Lower lobe of right lung (tissue), 2 donors: ENCODE measurements at regions not wholly inside any gene's neighbourhood (a gene's known extent, or its start where the extent isn't known, plus 50 kb on each side); places are given as distances from the start of the nearest gene placed in this dataset.

Source experiments
- ATAC-seq, 2 donors: fragments of 200-7000 bp; cut with Tn5 transposase; one replicate each; pipeline ENCODE4 v1.9.1; 2020 to 2022; ENCODE audit warnings: mild to moderate bottlenecking in 2 of 2, moderate library complexity in 2 of 2
- DNase-seq: peaks from one replicate; pipeline ENCODE4 v3.0.0-alpha.2; 2020
- H3K27ac ChIP-seq: fragments of 200-600 bp; one replicate; pipeline ENCODE4 v1.8.0; 2022
- H3K27me3 ChIP-seq: fragments of 200-600 bp; one replicate; pipeline ENCODE4 v1.8.0; 2022; ENCODE audit warnings: low read depth
- H3K36me3 ChIP-seq: fragments of 200-600 bp; one replicate; pipeline ENCODE4 v1.8.0; 2022; ENCODE audit warnings: mild to moderate bottlenecking
- H3K4me1 ChIP-seq: fragments of 200-600 bp; one replicate; pipeline ENCODE4 v1.8.0; 2022
- H3K4me3 ChIP-seq: fragments of 200-600 bp; one replicate; pipeline ENCODE4 v1.8.0; 2022; ENCODE audit warnings: mild to moderate bottlenecking
- H3K9me3 ChIP-seq: fragments of 200-600 bp; one replicate; pipeline ENCODE4 v1.8.0; 2022
- CTCF ChIP-seq: fragments of 200-600 bp; IDR thresholded peaks from one replicate; pipeline ENCODE4 v1.8.0; 2022; ENCODE audit warnings: antibody characterized with exemption, mild to moderate bottlenecking
- intact Hi-C: fragments of 100-400 bp; cut with DNase I; formaldehyde crosslinking; loops from one replicate; pipeline ENCODE4 v1.11.0; 2022
- donor health status: DM: no; HTN: yes; CAD: no; lungs with severe emphysema.

- Histone ChIP-seq H3K4me1 (peaks cover 93% of the 10 kb centered on the region), H3K36me3 (no peaks in the 10 kb centered on the region), H3K9me3 (no peaks in the 10 kb centered on the region), H3K4me3 (no peak overlapping the region), H3K27me3 (no peaks in the 10 kb centered on the region), H3K27ac (no peak overlapping the region)
- no peak for DNase-seq
- no peak for ATAC-seq
- intact Hi-C loops = no loop called here
- no peak for TF ChIP-seq CTCF
These were observed 288.1 kb downstream of the SEC14L1 start for GRCh38 chr17:77428749-77429368.

GRCh38 chr17:77429369-77429968 lies 288.7 kb downstream of the SEC14L1 start:
- H3K9me3 ChIP-seq = no peaks in the 10 kb centered on the region
- no peak for TF ChIP-seq CTCF
- no peaks in the 10 kb centered on the region for H3K36me3 ChIP-seq
- DNase-seq = no peak
- H3K27ac ChIP-seq = peak overlapping the region; percentile 53
- no peak overlapping the region for H3K4me3 ChIP-seq
- ATAC-seq = no peak
- no peaks in the 10 kb centered on the region for H3K27me3 ChIP-seq
- peaks cover 94% of the 10 kb centered on the region for H3K4me1 ChIP-seq
- intact Hi-C loops = no loop called here

- TF ChIP-seq CTCF = peak; percentile 79
- Histone ChIP-seq H3K9me3 (no peaks in the 10 kb centered on the region), H3K4me3 (no peak overlapping the region), H3K4me1 (peaks cover 94% of the 10 kb centered on the region), H3K27me3 (no peaks in the 10 kb centered on the region), H3K36me3 (no peaks in the 10 kb centered on the region), H3K27ac (peak overlapping the region; percentile 53)
- intact Hi-C loops = loop anchor here (10.0 kb wide), 1 partner anchor 55 kb away; no protein-coding TSS in a partner anchor
- DNase-seq (peak; percentile 84), ATAC-seq (peak; percentile 71 to 82)
These were observed 289.4 kb downstream of the SEC14L1 start for GRCh38 chr17:77429969-77430752.

GRCh38 chr17:77432034-77432661 lies 291.4 kb downstream of the SEC14L1 start:
- TF ChIP-seq CTCF = no peak

GRCh38 chr17:77432742-77433141 lies 292.0 kb downstream of the SEC14L1 start:
- no peak overlapping the region for H3K4me3 ChIP-seq
- H3K9me3 ChIP-seq = no peaks in the 10 kb centered on the region
- intact Hi-C loops = loop anchor here (10.0 kb wide), 1 partner anchor 52 kb away; no protein-coding TSS in a partner anchor
- DNase-seq (no peak), ATAC-seq (no peak)
- H3K27ac ChIP-seq = no peak overlapping the region
- no peak for TF ChIP-seq CTCF
- H3K36me3 ChIP-seq = no peaks in the 10 kb centered on the region
- no peaks in the 10 kb centered on the region for H3K27me3 ChIP-seq
- H3K4me1 ChIP-seq = peaks cover 94% of the 10 kb centered on the region

More at GRCh38 chr17:77432034-77432661, 291.4 kb downstream of the SEC14L1 start:
- Histone ChIP-seq H3K4me3 (no peak overlapping the region), H3K36me3 (no peaks in the 10 kb centered on the region), H3K4me1 (peaks cover 94% of the 10 kb centered on the region), H3K27ac (no peak overlapping the region), H3K27me3 (no peaks in the 10 kb centered on the region), H3K9me3 (no peaks in the 10 kb centered on the region)
- DNase-seq (no peak), ATAC-seq (no peak)
- intact Hi-C loops = loop anchor here (10.0 kb wide), 1 partner anchor 53 kb away; no protein-coding TSS in a partner anchor
